K562 (cell line): ENCODE measurements at regions not wholly inside any gene's neighbourhood (a gene's known extent, or its start where the extent isn't known, plus 50 kb on each side); places are given as distances from the start of the nearest gene placed in this dataset.

Experiments
- ATAC-seq: fragments of 200-7000 bp; cut with Tn5 transposase; 3 replicates; pipeline ENCODE4 v1.9.1; 2020; ENCODE audit warnings: moderate library complexity
- BruUV-seq: library from RNA; stranded (reverse); fragments of 400-500 nt; replicated peaks from 2 replicates; lab custom pipeline; 2021; lab: Mats Ljungman, UMichigan
- CTCF ChIA-PET: fragments of 300-600 bp; formaldehyde crosslinking; extraction: SDS; loops from one replicate; lab custom pipeline; 2021; ENCODE audit warnings: low intra/inter-chr PET ratio; lab: Yijun Ruan, JAX
- POLR2A ChIA-PET: fragments of 300-600, 350-650 bp; sonication (Branson Sonifier 250); formaldehyde crosslinking; extraction: SDS; loops from one replicate; lab custom pipeline; 2021; ENCODE audit warnings: antibody characterized with exemption, inconsistent platforms; lab: Yijun Ruan, JAX
- DNase-seq, 4 experiments: peaks; one replicate each; pipeline versions ENCODE4 v3.0.0 to v3.0.0-alpha.2; 2011 to 2018; ENCODE audit warnings: low spot score in 3 of 4, mixed read lengths in 3 of 4; ENCODE audit errors: extremely low read depth in 1 of 4
- FAIRE-seq: peaks from 2 replicates; lab custom pipeline; 2011; peaks lifted over from hg19 to GRCh38; lab: Jason Lieb, UNC
- H2AFZ ChIP-seq: 2 replicates; pipeline ENCODE4 v1.6.0; 2011; ENCODE audit warnings: low read depth, low read length, control low read depth, inconsistent platforms
- H3K27ac ChIP-seq: fragments of 200-600 bp; 3 replicates; pipeline ENCODE4 v1.8.0; 2011; ENCODE audit warnings: low read depth, mild to moderate bottlenecking, control low read depth, inconsistent platforms, low read length, moderate library complexity, mixed read lengths; ENCODE audit errors: extremely low read depth
- H3K27me3 ChIP-seq, 2 experiments: fragments of 300-600 bp in 1 of 2; 2 replicates in 1 of 2; 3 replicates in 1 of 2; pipeline versions ENCODE4 v1.6.0 to v1.8.0; 2011; ENCODE audit warnings: inconsistent platforms in 2 of 2, low read length in 2 of 2, mild to moderate bottlenecking in 1 of 2, mixed read lengths in 1 of 2, moderate library complexity in 1 of 2; ENCODE audit not compliant: control insufficient read depth in 2 of 2, insufficient read depth in 2 of 2
- H3K36me3 ChIP-seq: fragments of 300-600 bp; 3 replicates; pipeline ENCODE4 v1.8.0; 2011; ENCODE audit warnings: mild to moderate bottlenecking, low read length, inconsistent platforms; ENCODE audit not compliant: control insufficient read depth, insufficient read depth
- H3K4me1 ChIP-seq, 2 experiments: fragments of 200-600 bp in 1 of 2; replicated peaks in 1 of 2; 2 replicates in 1 of 2; 3 replicates in 1 of 2; pipeline versions ENCODE4 v1.5.1 to v1.8.0; 2011; ENCODE audit warnings: inconsistent platforms in 2 of 2, low read length in 2 of 2, mild to moderate bottlenecking in 1 of 2, mixed read lengths in 1 of 2, moderate library complexity in 1 of 2; ENCODE audit not compliant: control insufficient read depth in 2 of 2, insufficient read depth in 2 of 2
- H3K4me2 ChIP-seq: 2 replicates; pipeline ENCODE4 v1.6.1; 2011; ENCODE audit warnings: low read length, control low read depth, inconsistent platforms, mixed read lengths; ENCODE audit not compliant: insufficient read depth
- H3K4me3 ChIP-seq: fragments of 200-600 bp; sonication (generic), shearing (Covaris generic); 2 replicates; pipeline ENCODE4 v1.5.1; 2016; ENCODE audit warnings: control low read depth, inconsistent platforms
- H3K79me2 ChIP-seq: fragments of 200-600 bp; 3 replicates; pipeline ENCODE4 v1.8.0; 2011; ENCODE audit warnings: low read length, inconsistent platforms; ENCODE audit not compliant: control insufficient read depth, insufficient read depth
- H3K9ac ChIP-seq, 2 experiments: 2 replicates each; pipeline versions ENCODE4 v1.6.0 to v1.6.1; 2011; ENCODE audit warnings: low read depth in 2 of 2, low read length in 2 of 2, control low read depth in 1 of 2, inconsistent platforms in 1 of 2, mild to moderate bottlenecking in 1 of 2, mixed read lengths in 1 of 2; ENCODE audit not compliant: insufficient read depth in 1 of 2
- H3K9me1 ChIP-seq: one replicate; pipeline ENCODE4 v1.6.0; 2011; ENCODE audit warnings: inconsistent platforms, mild to moderate bottlenecking, low read length, moderate library complexity; ENCODE audit not compliant: control insufficient read depth, insufficient read depth
- H3K9me3 ChIP-seq: replicated peaks from 2 replicates; pipeline ENCODE4 v1.5.1; 2011; ENCODE audit warnings: low read depth, low read length, inconsistent platforms; ENCODE audit not compliant: control insufficient read depth, insufficient read depth
- H4K20me1 ChIP-seq: replicated peaks from 2 replicates; pipeline ENCODE4 v1.6.1; 2011; ENCODE audit warnings: low read length, inconsistent platforms, mixed read lengths; ENCODE audit not compliant: control insufficient read depth, insufficient read depth
- CEBPG ChIP-seq, 3 experiments: fragments of 200-800 bp in 1 of 3; sonication (Bioruptor generic) in 1 of 3; sonication (generic) in 1 of 3; formaldehyde crosslinking in 1 of 3; IDR thresholded peaks in 2 of 3; conservative IDR thresholded peaks in 1 of 3; 2 replicates each; pipeline versions ENCODE4 v1.6.1 to v1.8.0; 2016 to 2022; ENCODE audit warnings: missing compliant biosample characterization in 2 of 3, missing genetic modification characterization in 2 of 3, mild to moderate bottlenecking in 1 of 3, missing genetic modification reagents in 1 of 3
- ESRRB ChIP-seq: fragments of 250-450 bp; sonication (Bioruptor Pico); IDR thresholded peaks from 2 replicates; pipeline ENCODE4 v1.5.0; 2020; ENCODE audit warnings: mild to moderate bottlenecking, moderate library complexity, borderline replicate concordance
- FOXP1 ChIP-seq: sonication (generic); formaldehyde crosslinking; IDR thresholded peaks from 2 replicates; pipeline ENCODE4 v1.8.0; 2022; ENCODE audit warnings: mild to moderate bottlenecking, missing genetic modification reagents
- SMAD4 ChIP-seq: fragments of 250-450 bp; sonication (Bioruptor Pico); conservative IDR thresholded peaks from 2 replicates; pipeline ENCODE4 v1.8.0; 2021; ENCODE audit warnings: inconsistent platforms, mild to moderate bottlenecking, moderate library complexity
- SMARCE1 ChIP-seq: fragments of 450-650 bp; IDR thresholded peaks from 2 replicates; pipeline ENCODE4 v1.7.1; 2016; ENCODE audit warnings: mild to moderate bottlenecking
- ZNF146 ChIP-seq: IDR thresholded peaks from one replicate; pipeline ENCODE4 v1.6.1; 2018; ENCODE audit warnings: missing compliant biosample characterization; ENCODE audit not compliant: unreplicated experiment
- ZNF780A ChIP-seq: fragments of 250-450 bp; sonication (Bioruptor Pico); IDR thresholded peaks from 2 replicates; pipeline ENCODE4 v1.5.0; 2021; ENCODE audit warnings: mild to moderate bottlenecking
- WGBS: fragments of 100-300 bp; shearing (Covaris generic); methylation state at CpG from one replicate; pipeline ENCODE4 v1.1.6; 2016; ENCODE audit warnings: low coverage, mixed read lengths; ENCODE audit not compliant: insufficient coverage; ENCODE audit errors: missing lambda C conversion rate; 5-methylcytosine and 5-hydroxymethylcytosine counted together
- in situ Hi-C: fragments of 300-500 bp; cut with MboI; formaldehyde crosslinking; loops from 4 replicates; pipeline ENCODE4 v1.15.0; 2018; ENCODE audit warnings: inconsistent platforms, mixed read lengths
- intact Hi-C: fragments of 100-400 bp; cut with micrococcal nuclease; formaldehyde crosslinking; loops from 2 replicates; pipeline ENCODE4 v1.14.2; 2022
- TF ChIP-seq, protein P1 (sequence below): fragments of 250-450 bp; sonication (Bioruptor Pico); IDR thresholded peaks from 2 replicates; pipeline ENCODE4 v1.5.0; 2021
- TF ChIP-seq, protein P2 (sequence below): fragments of 250-450 bp; sonication (Bioruptor Pico); IDR thresholded peaks from 2 replicates; pipeline ENCODE4 v1.5.0; 2022; ENCODE audit warnings: mild to moderate bottlenecking
- TF ChIP-seq, protein P3 (sequence below): IDR thresholded peaks from 2 replicates; pipeline ENCODE4 v1.6.1; 2012; ENCODE audit warnings: low read depth, low read length, improper control_type of control experiment, borderline replicate concordance
- TF ChIP-seq, protein P4 (sequence below): fragments of 450-650 bp; IDR thresholded peaks from 2 replicates; pipeline ENCODE4 v1.6.1; 2016; ENCODE audit warnings: borderline replicate concordance
- TF ChIP-seq, protein P5 (sequence below): fragments of 250-450 bp; sonication (Bioruptor Pico); IDR thresholded peaks from 2 replicates; pipeline ENCODE4 v1.8.0; 2021; ENCODE audit warnings: mild to moderate bottlenecking, moderate library complexity

DNA sequence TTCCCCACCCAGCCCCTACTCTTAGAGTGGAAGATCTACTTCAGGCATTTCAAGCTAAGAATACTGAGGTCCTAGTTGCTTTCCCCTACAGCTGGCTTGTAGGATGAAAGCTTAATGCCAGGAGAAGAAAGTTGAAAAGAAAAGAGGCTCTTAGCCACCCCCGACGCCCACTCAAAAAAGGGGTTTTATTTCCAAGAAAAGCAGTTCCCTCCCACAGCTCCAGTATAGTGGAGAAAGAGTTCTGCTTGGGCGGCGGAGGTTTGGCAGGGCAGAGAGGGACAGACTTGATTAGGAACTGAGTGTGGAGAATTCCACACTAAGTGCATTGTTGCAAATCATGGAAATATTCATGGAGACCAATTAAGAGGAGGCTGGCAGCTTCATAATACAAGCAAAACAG is 470.9 kb downstream of the ETS1 start:
- no peaks in the 10 kb centered on the region for H3K27me3 ChIP-seq
- no peak overlapping the region for H2AFZ ChIP-seq
- BruUV-seq = no TSS peak
- in situ Hi-C loops = no loop called here
- no peak for ATAC-seq
- CTCF ChIA-PET = no interaction called here
- DNase-seq = no peak
- H4K20me1 ChIP-seq = no peaks in the 10 kb centered on the region
- H3K4me1 ChIP-seq = no peaks in the 10 kb centered on the region
- no peaks in the 10 kb centered on the region for H3K79me2 ChIP-seq
- no peaks in the 10 kb centered on the region for H3K36me3 ChIP-seq
- no peaks in the 10 kb centered on the region for H3K9me3 ChIP-seq
- POLR2A ChIA-PET = no interaction called here
- no peak overlapping the region for H3K27ac ChIP-seq
- H3K9ac ChIP-seq = no peak overlapping the region
- H3K4me2 ChIP-seq = no peak overlapping the region
- TF ChIP-seq, protein P1, sequence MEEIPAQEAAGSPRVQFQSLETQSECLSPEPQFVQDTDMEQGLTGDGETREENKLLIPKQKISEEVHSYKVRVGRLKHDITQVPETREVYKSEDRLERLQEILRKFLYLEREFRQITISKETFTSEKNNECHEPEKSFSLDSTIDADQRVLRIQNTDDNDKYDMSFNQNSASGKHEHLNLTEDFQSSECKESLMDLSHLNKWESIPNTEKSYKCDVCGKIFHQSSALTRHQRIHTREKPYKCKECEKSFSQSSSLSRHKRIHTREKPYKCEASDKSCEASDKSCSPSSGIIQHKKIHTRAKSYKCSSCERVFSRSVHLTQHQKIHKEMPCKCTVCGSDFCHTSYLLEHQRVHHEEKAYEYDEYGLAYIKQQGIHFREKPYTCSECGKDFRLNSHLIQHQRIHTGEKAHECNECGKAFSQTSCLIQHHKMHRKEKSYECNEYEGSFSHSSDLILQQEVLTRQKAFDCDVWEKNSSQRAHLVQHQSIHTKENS (CRISPR knock-in tag) = no peak
- no peak for TF ChIP-seq ZNF780A
- TF ChIP-seq, protein P2, sequence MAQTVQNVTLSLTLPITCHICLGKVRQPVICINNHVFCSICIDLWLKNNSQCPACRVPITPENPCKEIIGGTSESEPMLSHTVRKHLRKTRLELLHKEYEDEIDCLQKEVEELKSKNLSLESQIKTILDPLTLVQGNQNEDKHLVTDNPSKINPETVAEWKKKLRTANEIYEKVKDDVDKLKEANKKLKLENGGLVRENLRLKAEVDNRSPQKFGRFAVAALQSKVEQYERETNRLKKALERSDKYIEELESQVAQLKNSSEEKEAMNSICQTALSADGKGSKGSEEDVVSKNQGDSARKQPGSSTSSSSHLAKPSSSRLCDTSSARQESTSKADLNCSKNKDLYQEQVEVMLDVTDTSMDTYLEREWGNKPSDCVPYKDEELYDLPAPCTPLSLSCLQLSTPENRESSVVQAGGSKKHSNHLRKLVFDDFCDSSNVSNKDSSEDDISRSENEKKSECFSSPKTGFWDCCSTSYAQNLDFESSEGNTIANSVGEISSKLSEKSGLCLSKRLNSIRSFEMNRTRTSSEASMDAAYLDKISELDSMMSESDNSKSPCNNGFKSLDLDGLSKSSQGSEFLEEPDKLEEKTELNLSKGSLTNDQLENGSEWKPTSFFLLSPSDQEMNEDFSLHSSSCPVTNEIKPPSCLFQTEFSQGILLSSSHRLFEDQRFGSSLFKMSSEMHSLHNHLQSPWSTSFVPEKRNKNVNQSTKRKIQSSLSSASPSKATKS (CRISPR knock-in tag) = no peak
- TF ChIP-seq ZNF146 (CRISPR knock-in tag) = no peak
- no peak for TF ChIP-seq SMARCE1
- TF ChIP-seq, protein P3, sequence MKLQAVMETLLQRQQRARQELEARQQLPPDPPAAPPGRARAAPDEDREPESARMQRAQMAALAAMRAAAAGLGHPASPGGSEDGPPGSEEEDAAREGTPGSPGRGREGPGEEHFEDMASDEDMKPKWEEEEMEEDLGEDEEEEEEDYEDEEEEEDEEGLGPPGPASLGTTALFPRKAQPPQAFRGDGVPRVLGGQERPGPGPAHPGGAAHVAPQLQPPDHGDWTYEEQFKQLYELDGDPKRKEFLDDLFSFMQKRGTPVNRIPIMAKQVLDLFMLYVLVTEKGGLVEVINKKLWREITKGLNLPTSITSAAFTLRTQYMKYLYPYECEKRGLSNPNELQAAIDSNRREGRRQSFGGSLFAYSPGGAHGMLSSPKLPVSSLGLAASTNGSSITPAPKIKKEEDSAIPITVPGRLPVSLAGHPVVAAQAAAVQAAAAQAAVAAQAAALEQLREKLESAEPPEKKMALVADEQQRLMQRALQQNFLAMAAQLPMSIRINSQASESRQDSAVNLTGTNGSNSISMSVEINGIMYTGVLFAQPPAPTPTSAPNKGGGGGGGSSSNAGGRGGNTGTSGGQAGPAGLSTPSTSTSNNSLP = no peak
- TF ChIP-seq, protein P4, sequence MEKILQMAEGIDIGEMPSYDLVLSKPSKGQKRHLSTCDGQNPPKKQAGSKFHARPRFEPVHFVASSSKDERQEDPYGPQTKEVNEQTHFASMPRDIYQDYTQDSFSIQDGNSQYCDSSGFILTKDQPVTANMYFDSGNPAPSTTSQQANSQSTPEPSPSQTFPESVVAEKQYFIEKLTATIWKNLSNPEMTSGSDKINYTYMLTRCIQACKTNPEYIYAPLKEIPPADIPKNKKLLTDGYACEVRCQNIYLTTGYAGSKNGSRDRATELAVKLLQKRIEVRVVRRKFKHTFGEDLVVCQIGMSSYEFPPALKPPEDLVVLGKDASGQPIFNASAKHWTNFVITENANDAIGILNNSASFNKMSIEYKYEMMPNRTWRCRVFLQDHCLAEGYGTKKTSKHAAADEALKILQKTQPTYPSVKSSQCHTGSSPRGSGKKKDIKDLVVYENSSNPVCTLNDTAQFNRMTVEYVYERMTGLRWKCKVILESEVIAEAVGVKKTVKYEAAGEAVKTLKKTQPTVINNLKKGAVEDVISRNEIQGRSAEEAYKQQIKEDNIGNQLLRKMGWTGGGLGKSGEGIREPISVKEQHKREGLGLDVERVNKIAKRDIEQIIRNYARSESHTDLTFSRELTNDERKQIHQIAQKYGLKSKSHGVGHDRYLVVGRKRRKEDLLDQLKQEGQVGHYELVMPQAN = no peak
- no peak for TF ChIP-seq CEBPG (CRISPR knock-in tag; IDR thresholded peaks at IDR 0.05)
- no peak for TF ChIP-seq CEBPG (tag; conservative IDR thresholded peaks at IDR 0.05 in 1 of 2, IDR thresholded peaks at IDR 0.05 in 1 of 2)
- TF ChIP-seq SMAD4 = no peak
- TF ChIP-seq, protein P5, sequence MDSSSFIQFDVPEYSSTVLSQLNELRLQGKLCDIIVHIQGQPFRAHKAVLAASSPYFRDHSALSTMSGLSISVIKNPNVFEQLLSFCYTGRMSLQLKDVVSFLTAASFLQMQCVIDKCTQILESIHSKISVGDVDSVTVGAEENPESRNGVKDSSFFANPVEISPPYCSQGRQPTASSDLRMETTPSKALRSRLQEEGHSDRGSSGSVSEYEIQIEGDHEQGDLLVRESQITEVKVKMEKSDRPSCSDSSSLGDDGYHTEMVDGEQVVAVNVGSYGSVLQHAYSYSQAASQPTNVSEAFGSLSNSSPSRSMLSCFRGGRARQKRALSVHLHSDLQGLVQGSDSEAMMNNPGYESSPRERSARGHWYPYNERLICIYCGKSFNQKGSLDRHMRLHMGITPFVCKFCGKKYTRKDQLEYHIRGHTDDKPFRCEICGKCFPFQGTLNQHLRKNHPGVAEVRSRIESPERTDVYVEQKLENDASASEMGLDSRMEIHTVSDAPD (CRISPR knock-in tag) = no peak
- no peak for TF ChIP-seq ESRRB (CRISPR knock-in tag)
- no peak for TF ChIP-seq FOXP1 (CRISPR knock-in tag)
- no peak for FAIRE-seq
- intact Hi-C loops = no loop called here
- no peak overlapping the region for H3K4me3 ChIP-seq
- 0% methylated on average over 4 of the region's 4 CpGs for WGBS
- H3K9me1 ChIP-seq = no peaks in the 10 kb centered on the region
